Left forelimb (tissue), 1 donor: ENCODE measurements at regions not wholly inside any gene's neighbourhood (a gene's known extent, or its start where the extent isn't known, plus 50 kb on each side); places are given as distances from the start of the nearest gene placed in this dataset.

Experiments
- DNase-seq: peaks from one replicate; pipeline ENCODE4 v3.0.0-alpha.2; 2018; ENCODE audit warnings: low spot score

DNA sequence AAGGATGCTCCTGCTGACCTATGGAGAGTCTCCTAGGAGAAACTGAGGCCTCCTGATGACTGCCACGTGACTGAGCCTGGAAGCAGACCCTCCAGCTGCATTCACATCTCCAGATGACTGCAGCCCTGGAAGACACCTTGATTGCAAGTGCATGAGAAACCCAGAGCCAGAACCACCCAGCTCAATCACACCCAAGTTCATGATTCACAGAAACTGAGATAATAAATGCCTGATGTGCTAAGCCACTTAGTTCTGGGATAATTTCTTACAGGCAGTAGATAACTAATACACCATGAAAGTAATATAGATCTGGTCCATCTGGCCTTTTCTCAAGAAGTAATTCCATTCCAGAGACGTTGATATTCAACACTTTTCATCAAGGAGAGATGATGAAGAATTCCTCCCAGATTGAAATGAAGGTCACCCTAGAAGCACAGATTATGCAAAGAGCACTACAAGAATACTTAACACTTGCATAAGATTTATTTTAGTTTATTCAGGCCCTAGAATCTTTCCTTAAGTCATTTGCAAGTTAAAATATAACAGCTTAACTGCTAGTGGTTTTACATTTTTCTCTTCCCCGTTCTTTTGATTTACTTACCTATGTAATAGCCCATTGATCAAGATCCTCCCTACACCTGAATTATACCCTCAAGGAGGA, 208.2 kb upstream of the INHBA start:
- DNase-seq: no peak

DNA sequence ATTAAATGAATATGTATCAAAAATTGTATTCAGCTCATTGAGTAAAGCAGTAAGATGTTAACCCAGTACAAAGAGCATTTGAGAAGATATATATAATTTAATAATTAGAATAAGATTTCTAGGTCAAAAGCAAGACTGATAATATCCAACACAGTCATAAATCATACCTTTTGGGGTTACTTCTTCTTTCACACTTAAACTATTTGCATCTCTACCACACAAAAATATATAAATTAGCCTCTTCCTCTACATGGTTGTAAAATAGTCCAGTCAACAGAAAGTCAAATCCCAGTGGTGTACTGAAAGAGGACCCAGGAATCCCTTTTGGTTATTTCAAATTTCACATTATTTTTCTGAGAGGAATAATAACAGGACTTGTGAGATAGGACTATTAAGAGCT, 204.6 kb upstream of the INHBA start:
- no peak for DNase-seq

DNA sequence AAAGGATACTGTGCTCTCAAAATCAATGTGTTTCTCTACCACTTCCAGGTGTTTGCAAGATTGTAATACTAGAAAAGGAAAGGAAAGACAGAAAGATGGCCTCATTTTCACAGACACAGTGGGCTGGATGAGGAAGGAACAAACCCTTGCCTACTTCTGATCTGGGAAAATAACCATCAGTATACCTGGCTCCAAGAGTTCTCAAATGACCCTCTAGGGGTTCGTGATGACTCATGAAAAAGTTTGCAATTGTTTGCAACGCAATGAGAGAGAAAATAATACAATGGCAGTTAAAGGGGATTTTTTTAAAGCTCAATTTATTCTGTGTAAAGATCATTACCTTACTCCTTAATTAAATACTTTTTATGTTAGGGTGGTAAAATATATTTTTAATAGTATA, 197.6 kb upstream of the INHBA start:
- DNase-seq: no peak

DNA sequence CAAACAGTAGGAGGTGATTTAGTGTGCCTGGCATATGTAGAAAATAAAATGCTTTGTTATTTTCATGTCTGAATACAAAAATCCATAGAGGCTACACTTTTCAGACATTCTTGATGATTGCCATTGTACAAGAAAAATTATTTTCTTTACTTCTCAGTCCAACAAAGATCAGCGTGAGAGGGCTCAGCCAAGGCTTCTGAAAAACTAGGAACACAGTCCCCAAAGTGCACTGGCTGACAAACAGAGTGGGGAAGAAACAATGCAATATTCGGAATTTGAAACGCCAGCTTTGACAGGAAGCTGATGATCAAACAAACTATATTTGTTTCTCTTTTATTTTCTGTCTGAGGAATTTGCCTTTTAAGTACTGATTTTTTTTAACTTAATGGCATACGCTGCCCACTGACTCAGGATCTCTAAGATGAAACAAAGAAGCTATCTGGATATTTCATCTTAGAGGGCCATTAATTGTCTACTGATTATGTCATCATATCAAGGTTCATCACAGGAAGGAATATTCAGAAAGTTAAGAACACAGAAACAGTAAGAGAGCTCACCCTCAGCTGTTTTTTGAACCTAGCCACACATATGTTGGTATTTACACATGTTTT, 197.0 kb upstream of the INHBA start:
- DNase-seq: no peak

DNA sequence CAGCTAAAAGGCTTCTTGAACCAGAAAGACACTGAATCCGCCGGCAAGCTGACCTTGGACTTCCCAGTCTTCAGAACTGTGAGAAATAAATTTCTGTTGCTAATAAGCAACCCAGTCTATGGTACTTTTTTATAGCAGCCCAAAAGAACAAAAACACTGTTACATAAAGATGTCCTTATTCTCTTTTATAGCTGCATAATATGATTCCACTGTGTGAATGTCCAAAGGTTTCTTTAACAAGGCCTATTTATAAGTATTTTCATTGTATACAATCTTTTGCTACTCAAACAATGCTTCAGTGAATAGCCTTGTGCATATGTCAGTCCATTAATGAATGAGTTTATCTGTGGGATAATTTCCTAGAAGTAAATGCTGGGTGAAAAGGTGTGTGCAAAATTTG, 190.8 kb upstream of the INHBA start:
- DNase-seq: no peak

DNA sequence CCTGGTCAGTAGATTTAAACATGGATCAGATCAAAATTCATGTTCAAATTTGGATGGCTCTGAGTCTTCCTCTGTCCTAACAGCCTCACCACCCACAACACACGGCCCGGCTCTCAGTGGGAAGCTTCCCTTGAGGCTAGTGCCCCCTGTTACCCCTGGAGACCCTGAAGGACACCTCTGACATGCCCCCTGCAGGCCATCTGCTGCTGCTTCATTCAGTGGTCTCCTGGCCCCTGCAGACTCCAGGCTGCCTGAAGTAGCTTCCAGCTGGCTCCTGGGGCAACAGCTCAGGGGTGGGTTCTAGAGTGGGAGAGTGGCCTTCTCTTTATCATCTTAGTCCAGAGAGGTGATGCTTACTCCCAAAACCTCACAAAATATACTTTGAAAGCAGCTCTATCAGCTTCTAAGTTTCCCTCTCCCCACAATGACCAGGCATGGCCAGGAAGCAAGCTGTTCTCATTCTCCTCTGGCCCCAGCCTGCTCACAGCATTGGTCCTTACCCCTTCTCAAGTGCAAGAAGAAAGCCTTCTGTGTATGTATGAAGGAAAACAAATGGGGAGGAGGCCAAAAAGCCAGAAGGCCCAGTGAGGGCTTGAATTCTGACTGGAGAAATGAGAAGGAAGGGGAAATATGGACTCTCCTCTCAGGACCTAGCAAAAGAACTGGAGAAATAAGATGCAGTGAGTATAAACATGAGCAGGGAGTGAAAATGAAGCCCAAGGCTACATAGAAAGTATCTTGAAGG, 189.6 kb upstream of the INHBA start:
- DNase-seq: no peak

DNA sequence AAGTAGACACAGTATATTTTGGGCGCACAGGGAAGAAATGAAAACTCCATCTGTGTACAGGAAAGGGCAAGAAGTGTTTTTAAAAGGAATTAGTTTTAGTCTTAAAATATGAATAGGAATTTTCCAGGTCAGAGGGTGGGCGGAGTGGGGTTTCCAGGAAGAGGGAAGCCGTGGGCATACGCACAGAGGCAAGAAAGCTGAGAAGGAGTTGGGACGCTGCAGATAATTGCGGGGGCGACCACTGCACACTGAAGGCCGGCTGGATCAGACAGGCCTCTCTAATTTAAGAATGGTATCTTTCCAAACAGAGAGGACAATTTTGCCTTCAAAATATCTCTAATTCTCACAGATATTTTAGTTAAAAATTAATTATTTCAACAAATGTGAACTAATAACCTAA, 189.1 kb upstream of the INHBA start:
- DNase-seq: no peak

DNA sequence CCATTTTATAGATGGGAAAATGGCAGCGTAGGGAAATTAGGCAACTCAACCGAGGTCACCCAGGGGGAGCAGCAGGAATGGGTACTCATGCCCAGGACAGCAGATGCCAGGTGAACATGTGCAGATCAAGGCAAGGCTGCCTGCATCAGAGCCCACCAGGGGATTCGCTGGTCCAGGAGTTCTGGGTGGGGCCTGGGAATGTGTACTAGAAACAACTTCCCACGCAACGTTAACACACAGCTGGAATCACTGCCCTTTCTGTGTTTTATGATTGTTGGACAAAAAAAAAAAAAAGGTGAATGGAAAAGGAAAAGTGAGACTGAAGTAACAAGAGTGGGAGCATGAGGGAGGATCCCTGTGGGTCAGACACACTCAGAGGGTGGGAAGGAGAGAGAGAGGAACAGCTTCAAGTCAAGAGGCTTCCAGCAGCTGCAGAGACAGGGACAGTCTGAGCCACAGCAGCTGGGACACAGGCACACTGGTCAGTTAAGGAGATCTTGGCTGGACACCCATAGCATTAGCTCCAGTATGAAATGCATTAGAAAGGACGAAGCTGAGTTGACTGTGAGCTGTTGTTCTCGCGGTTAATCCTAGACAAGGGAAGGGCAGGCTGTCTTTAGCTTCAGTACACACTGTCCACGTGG, 187.9 kb upstream of the INHBA start:
- DNase-seq: no peak

DNA sequence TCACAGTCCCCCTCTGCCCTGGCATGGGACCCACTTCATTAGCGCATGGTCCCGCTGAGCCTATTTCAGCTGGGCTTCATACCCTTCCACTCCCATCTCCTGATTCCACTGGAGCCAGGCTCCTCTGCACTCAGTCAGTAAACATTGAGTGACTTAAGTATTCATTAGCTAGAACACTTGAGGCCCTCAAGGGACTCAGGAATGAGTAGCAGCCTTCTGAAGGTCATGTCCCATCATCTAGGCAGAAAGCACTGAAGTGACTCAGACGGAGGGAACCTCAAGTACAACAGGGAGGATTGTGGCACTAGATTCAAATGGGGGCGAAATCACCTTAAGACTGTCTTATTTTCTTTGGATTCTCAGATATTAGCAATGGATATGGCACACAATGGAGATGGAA, 186.6 kb upstream of the INHBA start:
- DNase-seq: no peak

DNA sequence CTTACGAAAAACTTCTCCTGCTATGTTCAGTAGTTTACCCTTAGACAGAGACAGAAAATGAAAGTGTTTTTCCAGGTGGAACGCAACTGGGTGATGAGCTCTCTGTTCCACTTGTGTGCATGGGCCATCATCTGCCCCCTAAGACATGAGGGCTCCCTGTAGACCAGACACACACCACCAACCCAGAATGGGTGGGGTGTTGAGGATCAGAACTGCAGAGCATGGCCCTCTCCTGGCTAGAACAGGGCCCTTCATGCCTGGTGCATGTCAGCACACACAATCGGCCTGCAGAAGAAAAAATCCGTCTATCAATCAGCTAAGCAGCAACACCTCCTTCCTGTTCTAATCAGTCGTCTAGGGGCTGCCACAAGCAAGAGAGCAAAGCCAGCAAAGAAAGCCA, 186.2 kb upstream of the INHBA start:
- no peak for DNase-seq

DNA sequence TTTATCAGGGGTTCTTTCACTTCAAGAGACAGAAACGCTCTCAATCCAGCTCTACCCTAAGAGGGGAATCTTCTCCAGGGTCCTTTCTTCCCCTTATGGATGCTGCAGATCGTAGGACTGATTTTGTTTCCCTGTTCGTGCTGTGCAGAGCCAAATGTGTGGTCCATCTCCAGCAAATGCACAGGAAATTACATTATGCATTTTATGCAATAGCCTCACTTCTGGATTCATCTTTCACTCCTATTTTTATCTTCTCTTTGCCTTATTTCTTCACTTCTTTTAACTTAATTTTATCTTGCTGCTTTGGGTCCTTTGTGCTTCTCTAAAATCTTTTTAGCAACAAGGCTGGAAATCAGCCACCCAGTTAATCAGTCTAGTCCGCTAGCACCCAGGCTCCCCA, 184.5 kb upstream of the INHBA start:
- DNase-seq: no peak

DNA sequence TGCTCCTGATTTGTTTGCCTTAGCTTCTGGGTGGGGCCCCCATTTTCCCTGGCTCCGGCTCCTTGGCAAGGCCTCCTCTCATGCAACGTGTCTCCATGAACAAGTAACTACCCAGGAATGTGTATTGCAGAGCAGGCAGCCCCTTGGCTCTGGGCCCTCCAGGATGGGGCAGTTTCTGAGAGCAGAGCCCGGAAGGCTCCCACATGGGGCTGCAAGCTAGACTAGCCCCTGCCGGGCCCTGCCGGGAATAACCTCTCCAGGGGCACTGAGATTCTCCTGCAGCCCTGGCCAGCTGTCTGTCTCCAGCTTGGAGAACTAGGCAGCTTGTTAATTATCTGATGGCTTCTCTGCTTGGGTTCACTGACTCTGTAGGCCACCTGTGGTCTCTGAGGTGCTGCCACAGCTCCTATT, 184.0 kb upstream of the INHBA start:
- DNase-seq: peak; percentile 82

DNA sequence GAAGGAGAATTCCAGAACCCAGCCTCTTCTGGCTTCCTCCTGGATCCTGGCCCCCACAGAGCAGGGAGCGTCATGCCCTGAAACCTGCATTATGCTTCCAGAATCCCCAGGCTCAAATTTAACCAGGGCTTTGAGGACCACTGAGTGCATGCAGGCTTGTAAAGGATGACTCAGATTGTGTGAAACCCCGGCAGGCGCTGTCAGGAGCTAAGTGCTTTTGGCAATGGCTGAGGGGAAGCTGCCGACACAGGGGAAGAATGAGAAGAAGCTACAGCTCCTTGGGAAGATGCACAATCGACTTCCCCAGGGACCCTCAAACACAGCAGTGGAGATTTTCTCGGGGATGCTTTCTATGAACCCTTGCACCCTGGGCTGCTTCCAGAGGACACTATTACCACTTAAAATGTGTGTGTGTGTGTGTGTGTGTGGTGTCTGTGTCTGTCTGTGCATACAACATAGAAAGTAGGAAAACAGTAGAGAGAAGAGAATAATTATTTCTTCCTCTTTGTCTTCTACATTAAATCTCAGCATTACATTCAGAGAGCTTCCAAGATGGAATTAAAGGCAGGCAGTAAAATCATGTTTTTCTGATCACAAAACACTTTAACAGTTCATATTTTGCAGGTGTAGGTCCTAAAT, 183.5 kb upstream of the INHBA start:
- peak; percentile 82 for DNase-seq

DNA sequence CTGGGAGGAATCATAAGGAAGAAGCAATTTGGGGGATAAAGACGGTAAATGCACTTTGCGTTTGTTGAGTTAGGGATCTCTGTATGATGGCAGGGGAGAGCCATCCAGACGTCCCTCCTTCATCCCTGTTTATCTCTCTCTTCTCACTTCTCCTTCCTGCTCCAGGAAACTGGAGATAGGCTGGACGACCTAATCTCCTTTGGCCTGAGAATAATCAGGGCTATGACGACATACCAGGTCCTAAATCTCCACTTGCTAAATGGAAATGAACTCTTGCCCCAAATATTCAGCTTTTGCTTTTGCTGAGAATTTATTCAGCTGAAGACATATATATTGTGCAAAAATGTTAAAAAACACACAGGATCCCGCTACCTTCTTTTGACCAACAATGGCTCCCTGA, 182.9 kb upstream of the INHBA start:
- DNase-seq: no peak

DNA sequence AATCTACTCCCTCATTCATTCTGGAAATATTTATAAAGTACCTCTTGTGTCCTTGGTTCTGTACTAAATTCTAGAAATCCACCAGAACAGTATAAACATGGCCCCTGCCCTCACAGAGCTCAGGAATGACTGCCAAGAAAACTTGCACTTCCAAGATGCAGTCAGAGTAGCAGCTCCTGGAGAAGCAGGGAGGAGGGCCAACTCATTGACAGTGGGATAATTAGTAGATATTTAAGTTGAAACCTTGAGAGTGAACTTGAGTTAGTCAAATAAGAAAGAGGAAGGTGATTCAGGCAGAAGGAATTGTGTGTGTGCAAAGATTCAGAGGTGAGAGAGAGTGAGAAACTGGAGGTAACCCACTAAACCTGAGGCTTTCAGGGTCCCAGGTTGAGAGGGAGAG, 182.2 kb upstream of the INHBA start:
- DNase-seq: no peak

DNA sequence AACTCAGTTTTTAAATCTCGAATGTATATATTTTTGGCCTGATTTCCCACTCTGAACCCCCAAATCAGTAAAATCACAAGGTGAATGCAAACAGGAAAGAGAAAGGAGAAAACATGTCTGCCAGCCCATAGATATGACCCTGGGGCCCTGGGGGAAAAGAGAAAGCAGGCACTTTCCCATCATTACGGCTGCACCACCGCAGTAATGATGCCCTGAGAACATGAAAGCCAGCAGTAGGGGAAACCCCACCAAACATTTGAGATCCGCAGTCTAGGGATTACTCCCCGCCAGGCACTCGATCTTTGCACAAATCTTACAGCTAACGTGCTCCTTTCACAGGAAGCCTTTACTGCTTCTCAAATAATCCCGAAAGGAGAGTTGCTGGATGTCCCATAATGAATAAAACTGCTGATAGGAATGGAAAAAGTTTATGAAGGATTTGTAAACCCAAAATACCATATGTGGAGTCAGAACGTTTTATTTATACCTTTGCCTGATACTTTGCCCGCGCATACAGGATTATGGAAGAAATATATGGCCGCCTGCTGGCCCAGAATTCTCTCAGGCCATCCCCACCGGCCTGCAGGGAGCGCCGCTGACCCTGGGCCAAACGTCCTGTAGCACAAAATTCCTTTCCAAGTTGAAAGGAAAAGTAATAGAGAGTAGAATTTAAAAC, 180.0 kb upstream of the INHBA start:
- DNase-seq: no peak

DNA sequence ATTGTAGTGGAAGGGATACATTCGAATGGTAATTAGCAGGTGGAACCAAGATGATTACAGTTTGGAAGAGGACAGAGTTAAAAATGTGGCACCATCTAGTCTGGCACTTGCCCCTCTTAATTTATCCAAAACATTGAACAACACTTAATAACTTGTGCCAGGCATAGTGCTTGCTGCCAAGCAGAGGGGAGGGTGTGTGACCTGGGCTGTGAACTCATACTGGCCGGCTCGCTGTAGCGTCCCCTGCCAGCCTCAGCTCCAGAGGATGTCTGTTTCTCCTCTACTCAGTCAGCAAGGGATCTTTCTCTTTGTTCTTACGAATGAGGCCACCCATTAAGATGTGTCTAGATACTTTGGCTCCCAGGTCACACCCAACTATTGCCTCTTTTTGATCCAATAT, 179.4 kb upstream of the INHBA start:
- no peak for DNase-seq

DNA sequence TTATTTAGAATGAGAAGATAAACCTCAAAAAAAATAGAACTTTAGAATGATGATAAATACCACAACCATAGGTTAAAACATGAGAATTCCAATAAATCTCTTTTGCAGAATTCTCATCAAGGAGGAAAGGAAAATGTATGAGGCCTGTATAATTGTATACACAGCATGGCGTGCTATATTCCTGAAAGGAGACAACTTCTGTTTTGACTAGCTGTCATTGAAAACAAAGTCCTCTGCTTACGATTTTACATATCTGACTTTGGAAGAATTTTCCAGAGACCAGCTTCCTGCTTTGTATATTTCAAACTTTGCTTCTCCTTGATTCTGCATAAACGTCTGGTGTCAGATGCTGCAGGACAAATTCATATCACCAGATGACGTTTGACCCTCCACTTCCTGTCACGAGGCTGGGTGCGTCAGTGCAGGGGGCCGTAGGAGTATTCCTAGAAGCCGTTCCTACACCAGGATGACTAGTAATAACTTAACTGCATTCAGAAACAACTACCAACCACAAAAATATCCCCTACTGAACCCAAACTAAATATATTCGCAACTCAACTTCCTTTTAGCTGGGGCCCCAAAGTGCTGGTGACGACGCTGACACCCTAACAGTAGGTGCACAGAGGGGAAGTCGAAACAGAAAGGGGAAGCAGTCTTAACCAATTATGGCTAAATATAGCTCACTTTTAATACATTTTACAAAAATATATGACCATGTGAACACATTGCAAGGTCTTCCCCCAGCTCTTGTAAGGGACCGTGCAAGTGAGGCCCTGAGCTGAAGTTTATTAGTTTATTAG, 178.6 kb upstream of the INHBA start:
- DNase-seq: no peak

DNA sequence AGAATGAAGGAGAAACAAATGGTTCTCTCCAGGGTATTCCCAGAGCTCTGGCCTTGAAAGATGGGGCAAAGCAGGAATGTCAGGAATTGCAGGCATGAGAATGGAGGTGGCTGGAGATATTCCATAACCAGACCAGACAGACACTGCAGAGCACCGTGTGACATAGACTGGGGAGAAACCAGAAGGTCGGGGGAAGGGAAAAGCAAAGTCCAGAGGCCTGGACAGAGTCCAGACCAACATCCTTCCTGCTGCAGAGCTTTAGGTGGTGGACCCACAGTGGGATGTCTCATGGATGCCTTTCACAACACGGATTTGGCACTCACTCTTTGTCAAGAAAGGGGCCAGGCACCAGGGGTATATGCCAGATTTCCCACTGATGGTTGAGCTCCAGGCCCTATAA, 177.2 kb upstream of the INHBA start:
- DNase-seq: no peak

DNA sequence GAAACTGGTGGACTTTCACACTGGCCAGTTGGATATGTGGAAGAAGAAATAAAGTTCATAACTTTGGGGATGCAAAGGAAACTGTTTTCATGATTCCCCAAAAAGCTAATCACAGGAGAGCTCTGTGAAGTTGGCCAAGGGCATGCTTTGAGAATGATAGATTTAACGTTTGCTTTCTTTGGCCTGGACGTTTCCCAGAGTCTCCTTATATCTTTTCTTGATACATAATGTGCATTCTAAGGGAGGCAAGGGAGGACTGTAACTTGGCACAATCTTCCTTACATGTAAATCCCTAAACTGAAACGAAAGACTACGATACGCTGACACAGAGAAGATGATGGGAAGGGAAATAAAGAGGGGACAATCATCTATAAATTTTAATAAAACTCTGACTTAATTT, 176.5 kb upstream of the INHBA start:
- no peak for DNase-seq
